LNCaP clone FGC (cell line): ENCODE measurements at regions not wholly inside any gene's neighbourhood (a gene's known extent, or its start where the extent isn't known, plus 50 kb on each side); places are given as distances from the start of the nearest gene placed in this dataset.

Source experiments
- DNase-seq: peaks from one replicate; pipeline ENCODE4 v3.0.0-alpha.2; 2011; ENCODE audit warnings: low read depth
- H3K4me3 ChIP-seq: 2 replicates; pipeline ENCODE4 v1.5.1; 2011; ENCODE audit warnings: mild to moderate bottlenecking, low read depth, low read length, control low read depth
- CTCF ChIP-seq: IDR thresholded peaks from 2 replicates; pipeline ENCODE4 v1.5.1; 2012; ENCODE audit warnings: mild to moderate bottlenecking; ENCODE audit not compliant: control insufficient read depth, insufficient read depth; ENCODE audit errors: extremely low read depth

- no peak for DNase-seq
- TF ChIP-seq CTCF, result no peak
- no peak overlapping the region for H3K4me3 ChIP-seq
Observed at GRCh38 chr5:117713585-117714198, 1139.1 kb upstream of the SEMA6A start.

GRCh38 chr5:117701062-117701461, 1126.4 kb upstream of the SEMA6A start:
- TF ChIP-seq CTCF, result no peak
- DNase-seq, result no peak

GRCh38 chr5:117692606-117693005, 1118.0 kb upstream of the SEMA6A start:
- TF ChIP-seq CTCF, result no peak
- no peak for DNase-seq
- H3K4me3 ChIP-seq, result no peak overlapping the region

More at GRCh38 chr5:117701062-117701461, 1126.4 kb upstream of the SEMA6A start:
- no peak overlapping the region for H3K4me3 ChIP-seq

- TF ChIP-seq CTCF, result no peak
- no peak overlapping the region for H3K4me3 ChIP-seq
- no peak for DNase-seq
Observed at GRCh38 chr5:117691081-117691870, 1116.7 kb upstream of the SEMA6A start.

- no peak for TF ChIP-seq CTCF
- no peak overlapping the region for H3K4me3 ChIP-seq
- no peak for DNase-seq
Observed at GRCh38 chr5:117690612-117691011, 1116.0 kb upstream of the SEMA6A start.

GRCh38 chr5:117686926-117687325, 1112.3 kb upstream of the SEMA6A start:
- no peak for TF ChIP-seq CTCF
- no peak overlapping the region for H3K4me3 ChIP-seq
- DNase-seq, result no peak
